K562 (cell line): ENCODE measurements at regions not wholly inside any gene's neighbourhood (a gene's known extent, or its start where the extent isn't known, plus 50 kb on each side); places are given as distances from the start of the nearest gene placed in this dataset.

Experiments used
- ARNT ChIP-seq, 2 experiments: fragments of 450-650 bp; IDR thresholded peaks; 2 replicates each; pipeline ENCODE4 v1.6.1; 2016; ENCODE audit warnings: mild to moderate bottlenecking in 1 of 2
- CTCF ChIP-seq, 3 experiments: IDR thresholded peaks in 2 of 3; conservative IDR thresholded peaks in 1 of 3; 2 replicates each; pipeline ENCODE4 v1.5.1; 2011 to 2012; ENCODE audit warnings: low read length in 3 of 3, mild to moderate bottlenecking in 3 of 3, control low read depth in 2 of 3, improper control_type of control experiment in 1 of 3, inconsistent platforms in 1 of 3, low read depth in 1 of 3, mixed read lengths in 1 of 3, moderate library complexity in 1 of 3; ENCODE audit not compliant: insufficient read depth in 2 of 3
- HES1 ChIP-seq: fragments of 450-650 bp; IDR thresholded peaks from 2 replicates; pipeline ENCODE4 v1.6.1; 2016; ENCODE audit warnings: low read depth, mild to moderate bottlenecking, moderate library complexity
- HMGXB4 ChIP-seq: sonication (generic); formaldehyde crosslinking; IDR thresholded peaks from 2 replicates; pipeline ENCODE4 v1.8.1; 2023; ENCODE audit warnings: mild to moderate bottlenecking, missing genetic modification reagents
- NONO ChIP-seq, 2 experiments: fragments of 200-400 bp in 1 of 2; fragments of 450-650 bp in 1 of 2; formaldehyde crosslinking in 1 of 2; IDR thresholded peaks; 2 replicates each; pipeline ENCODE4 v1.6.1; 2017; ENCODE audit warnings: low read depth in 2 of 2, mild to moderate bottlenecking in 2 of 2, moderate library complexity in 2 of 2, low read length in 1 of 2
- PML ChIP-seq: IDR thresholded peaks from 2 replicates; pipeline ENCODE4 v1.6.1; 2012; ENCODE audit warnings: low read length, inconsistent platforms
- TAF1 ChIP-seq: IDR thresholded peaks from 2 replicates; pipeline ENCODE4 v1.6.1; 2011; ENCODE audit warnings: mild to moderate bottlenecking, low read length, moderate library complexity; ENCODE audit not compliant: insufficient read depth, control insufficient read depth, severe bottlenecking; ENCODE audit errors: extremely low read depth
- TCF3 ChIP-seq: sonication (generic); formaldehyde crosslinking; IDR thresholded peaks from 2 replicates; pipeline ENCODE4 v1.4.0; 2020; ENCODE audit warnings: mild to moderate bottlenecking, missing genetic modification reagents
- ZBTB1 ChIP-seq: sonication (generic); formaldehyde crosslinking; IDR thresholded peaks from 2 replicates; pipeline ENCODE4 v1.8.1; 2023; ENCODE audit warnings: missing genetic modification reagents, low read depth, mild to moderate bottlenecking, borderline replicate concordance
- TF ChIP-seq, protein P1 (sequence below): fragments of 250-450 bp; sonication (Bioruptor Pico); IDR thresholded peaks from 2 replicates; pipeline ENCODE4 v1.4.0; 2020; ENCODE audit warnings: mild to moderate bottlenecking

DNA sequence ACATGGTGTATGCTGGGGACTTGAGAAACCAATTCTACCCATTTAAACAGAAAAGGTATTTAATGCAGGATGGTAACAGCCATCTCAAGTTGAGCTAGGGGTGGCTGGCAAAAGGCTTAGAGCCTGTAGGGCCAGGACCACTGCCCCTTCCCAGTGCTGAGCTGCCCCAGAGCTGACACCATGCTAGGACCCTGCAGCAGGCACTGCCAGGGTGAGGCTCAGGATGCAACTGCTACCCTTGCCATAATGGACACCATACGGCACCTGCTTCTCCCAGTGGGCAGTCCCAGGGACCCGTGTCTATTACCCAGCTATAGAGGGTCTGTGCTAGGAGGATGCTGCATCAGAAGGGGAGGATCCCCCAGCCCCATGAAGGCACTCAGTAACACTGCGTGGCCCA is 160.7 kb upstream of the ADCY1 start:
- no peak for TF ChIP-seq TCF3
- no peak for TF ChIP-seq ZBTB1 (CRISPR knock-in tag)
- TF ChIP-seq, protein P1, sequence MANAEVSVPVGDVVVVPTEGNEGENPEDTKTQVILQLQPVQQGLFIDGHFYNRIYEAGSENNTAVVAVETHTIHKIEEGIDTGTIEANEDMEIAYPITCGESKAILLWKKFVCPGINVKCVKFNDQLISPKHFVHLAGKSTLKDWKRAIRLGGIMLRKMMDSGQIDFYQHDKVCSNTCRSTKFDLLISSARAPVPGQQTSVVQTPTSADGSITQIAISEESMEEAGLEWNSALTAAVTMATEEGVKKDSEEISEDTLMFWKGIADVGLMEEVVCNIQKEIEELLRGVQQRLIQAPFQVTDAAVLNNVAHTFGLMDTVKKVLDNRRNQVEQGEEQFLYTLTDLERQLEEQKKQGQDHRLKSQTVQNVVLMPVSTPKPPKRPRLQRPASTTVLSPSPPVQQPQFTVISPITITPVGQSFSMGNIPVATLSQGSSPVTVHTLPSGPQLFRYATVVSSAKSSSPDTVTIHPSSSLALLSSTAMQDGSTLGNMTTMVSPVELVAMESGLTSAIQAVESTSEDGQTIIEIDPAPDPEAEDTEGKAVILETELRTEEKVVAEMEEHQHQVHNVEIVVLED (CRISPR knock-in tag) = no peak
- TF ChIP-seq TAF1 = no peak
- no peak for TF ChIP-seq CTCF (IDR thresholded peaks at IDR 0.05 in 2 of 3, conservative IDR thresholded peaks at IDR 0.05 in 1 of 3; ENCODE audit: insufficient read depth in 2 of 3, low read depth in 1 of 3, low read length in 3 of 3)
- TF ChIP-seq HES1 = no peak
- no peak for TF ChIP-seq PML
- no peak for TF ChIP-seq HMGXB4 (CRISPR knock-in tag)
- TF ChIP-seq NONO (IDR thresholded peaks at IDR 0.05; ENCODE audit: low read depth in 2 of 2, low read length in 1 of 2) = no peak
- TF ChIP-seq ARNT (IDR thresholded peaks at IDR 0.05) = no peak
